GM19452 (cell line): ENCODE measurements at regions not wholly inside any gene's neighbourhood (a gene's known extent, or its start where the extent isn't known, plus 50 kb on each side); places are given as distances from the start of the nearest gene placed in this dataset.

ENCODE experiments used
- ATAC-seq: cut with Tn5 transposase; IDR thresholded peaks from one replicate; pipeline ENCODE4 v1.9.1; 2021; ENCODE audit not compliant: unreplicated experiment

- ATAC-seq: no peak
These were observed 253.0 kb downstream of the IRS2 start for GRCh38 chr13:109533350-109533749.

DNA sequence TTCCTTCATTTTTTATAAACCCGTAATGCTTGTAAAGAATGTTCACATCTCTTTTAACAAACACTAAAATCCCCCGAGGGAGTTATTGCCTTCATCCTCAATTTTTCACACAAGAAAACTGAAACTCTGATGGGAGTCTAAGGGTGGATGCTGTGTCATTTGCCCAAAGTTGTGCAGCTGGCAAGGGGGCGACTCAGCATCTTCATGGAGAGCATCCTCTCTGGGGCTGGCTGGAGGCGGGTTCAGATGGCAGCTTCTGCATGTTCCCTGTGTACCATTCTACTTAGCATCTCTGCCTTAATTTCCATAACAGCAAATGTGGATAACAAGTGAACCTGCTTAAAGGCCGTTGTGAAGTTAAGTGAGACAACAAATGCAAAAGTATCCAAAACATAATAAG lies 256.4 kb downstream of the IRS2 start:
- ATAC-seq: no peak

DNA sequence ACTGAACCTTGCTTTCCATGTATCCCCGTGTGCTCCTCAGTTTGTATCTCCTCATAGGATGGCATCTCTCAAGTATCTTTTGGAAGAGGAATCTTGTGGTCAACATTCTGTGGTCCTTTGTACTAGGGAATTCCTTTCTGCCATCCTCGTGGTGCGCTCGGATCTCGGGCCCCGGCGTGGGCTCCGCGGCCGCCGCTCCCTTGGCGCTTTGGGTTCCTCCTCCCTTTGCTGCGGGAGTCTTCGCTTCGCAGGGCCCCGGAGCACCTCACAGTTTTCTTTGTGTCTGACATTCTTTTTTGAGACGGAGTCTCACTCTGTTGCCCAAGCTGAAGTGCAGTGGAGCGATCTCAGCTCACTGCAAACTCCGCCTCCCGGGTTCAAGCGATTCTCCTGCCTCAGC lies 264.7 kb downstream of the IRS2 start:
- ATAC-seq: no peak

- no peak for ATAC-seq
These were observed 268.9 kb downstream of the IRS2 start for GRCh38 chr13:109517517-109517916.

DNA sequence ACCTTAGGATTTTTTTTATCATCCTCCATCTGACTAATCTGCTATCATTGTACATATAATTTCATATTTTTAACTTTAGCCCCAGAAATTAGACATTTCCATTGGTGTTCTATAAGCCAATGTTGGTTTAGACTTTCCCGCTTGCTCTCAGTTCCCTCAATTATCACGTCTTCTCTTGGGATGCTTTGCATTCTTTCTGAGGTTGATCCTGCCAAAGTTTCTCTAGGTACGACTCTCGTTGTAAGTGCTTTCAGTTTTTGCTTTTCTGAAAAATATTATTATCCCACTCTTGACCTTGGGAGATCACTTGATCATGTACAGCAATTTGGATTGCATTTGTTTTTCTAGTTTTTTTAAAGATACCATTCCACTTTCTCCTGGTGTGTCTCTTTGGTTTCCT lies 270.2 kb downstream of the IRS2 start:
- ATAC-seq: no peak

GRCh38 chr13:109510013-109510412 lies 276.4 kb downstream of the IRS2 start:
- no peak for ATAC-seq

DNA sequence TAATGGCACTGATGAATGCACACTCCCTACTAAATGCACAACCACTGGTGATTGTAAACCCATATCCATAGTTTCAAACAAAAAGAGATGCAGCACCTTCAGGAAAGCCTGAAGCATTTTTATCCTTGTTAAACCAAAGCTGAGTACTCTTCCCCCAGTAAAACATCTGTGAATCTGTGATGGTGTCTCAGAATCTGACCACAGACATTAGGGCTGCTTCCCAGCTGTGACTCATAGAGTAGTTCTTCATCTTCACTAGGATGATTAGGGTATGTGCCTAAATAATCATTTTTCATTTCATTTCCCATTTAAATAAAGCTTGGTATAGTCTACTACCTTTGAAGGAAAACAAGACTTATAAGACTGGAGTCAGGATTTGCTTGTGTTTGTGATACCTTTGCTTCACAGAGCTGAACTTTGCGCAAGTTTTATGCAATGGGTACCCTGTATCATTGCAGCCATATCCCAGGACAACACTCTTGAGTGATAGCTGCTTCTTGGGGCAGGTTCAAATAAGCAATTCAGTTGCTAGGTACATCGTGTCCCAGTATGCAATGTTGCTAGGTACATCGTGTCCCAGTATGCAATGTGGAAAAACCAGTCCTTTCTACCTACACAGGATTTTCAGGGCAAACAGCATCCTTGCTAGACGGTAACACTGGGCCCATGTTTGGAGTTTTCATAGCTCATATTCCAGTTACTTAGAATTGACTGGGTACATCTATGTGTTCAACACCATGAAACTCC lies 277.1 kb downstream of the IRS2 start:
- no peak for ATAC-seq

- ATAC-seq: no peak
These were observed 286.1 kb downstream of the IRS2 start for GRCh38 chr13:109500146-109500773.

- no peak for ATAC-seq
These were observed 288.5 kb downstream of the IRS2 start for GRCh38 chr13:109497917-109498316.

DNA sequence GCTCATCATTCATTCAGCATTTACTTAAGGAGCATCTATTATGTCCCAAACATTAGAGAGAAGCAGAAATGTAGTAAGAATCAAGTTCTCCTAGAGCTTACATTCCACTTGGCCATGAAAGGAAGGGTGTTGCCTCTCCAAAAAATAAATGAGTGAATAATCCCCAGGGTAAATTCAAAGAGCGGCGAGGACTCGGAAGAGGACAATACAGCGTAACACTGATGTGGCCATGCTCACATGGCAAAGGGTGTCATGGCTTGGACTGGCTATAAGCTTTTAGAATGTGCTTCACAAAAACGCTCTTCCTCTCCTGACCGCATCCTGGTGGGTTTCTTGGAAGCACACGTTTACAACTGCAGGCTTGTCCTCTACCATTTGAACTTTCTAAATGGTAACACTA lies 290.2 kb downstream of the IRS2 start:
- no peak for ATAC-seq

DNA sequence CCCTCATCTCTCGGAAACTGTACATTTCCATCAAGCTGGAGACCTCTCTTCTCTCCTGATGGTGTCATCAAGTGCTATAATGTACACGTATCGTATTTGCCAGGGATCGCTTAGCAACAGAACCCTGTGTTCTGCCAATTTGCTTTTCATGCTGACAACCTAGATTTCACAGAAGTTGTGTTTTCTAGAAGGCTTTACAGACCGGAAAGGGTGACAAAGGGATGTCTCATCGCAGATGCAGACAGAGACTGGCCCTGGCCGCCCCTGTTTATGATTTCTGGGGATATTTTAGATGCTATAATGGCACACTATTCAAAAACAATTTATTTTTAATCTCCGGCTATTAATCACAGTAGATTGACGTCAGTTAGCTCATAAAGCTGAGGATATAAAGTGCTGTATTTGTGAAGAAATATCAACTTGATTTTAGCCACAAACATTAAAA lies 291.4 kb downstream of the IRS2 start:
- no peak for ATAC-seq

- no peak for ATAC-seq
These were observed 301.1 kb downstream of the IRS2 start for GRCh38 chr13:109485136-109485794.

DNA sequence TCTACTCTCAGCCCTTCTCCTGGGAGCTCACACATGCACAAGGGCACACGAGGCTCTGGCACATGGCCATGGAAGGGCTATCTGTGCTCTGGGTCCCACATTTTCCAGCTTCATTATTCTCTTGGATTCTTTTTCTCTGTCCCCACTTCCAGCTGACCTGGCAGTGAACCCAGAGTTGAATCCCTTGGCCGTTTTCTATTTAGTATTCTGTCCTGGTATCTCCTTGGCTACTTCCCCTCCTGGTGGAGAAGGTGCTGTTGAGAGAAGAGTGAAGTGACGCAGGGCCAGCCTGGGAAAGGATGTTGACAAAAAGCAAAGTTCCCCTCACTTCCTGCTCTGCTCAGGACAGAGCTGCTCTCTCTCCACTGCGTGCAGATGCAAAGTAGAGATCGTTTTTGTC lies 303.1 kb downstream of the IRS2 start:
- ATAC-seq: no peak

DNA sequence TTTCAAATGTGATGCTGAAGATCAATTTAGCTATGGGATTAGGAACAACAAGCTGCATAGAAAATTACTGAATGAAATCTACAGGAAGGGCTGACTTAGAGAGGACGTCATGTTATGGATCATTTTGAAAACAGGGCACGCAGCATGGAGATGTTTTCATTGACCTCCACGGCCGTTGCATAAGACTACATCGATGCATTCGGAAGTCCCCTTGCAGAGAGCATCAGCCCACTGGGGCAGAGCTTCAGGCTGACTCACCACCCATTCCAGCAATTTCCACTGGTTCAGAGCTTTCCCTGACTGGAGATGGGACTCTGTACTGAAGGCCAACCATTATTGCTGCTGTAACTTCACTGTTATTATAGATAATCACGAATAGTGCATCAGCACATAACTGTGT lies 305.3 kb downstream of the IRS2 start:
- no peak for ATAC-seq

DNA sequence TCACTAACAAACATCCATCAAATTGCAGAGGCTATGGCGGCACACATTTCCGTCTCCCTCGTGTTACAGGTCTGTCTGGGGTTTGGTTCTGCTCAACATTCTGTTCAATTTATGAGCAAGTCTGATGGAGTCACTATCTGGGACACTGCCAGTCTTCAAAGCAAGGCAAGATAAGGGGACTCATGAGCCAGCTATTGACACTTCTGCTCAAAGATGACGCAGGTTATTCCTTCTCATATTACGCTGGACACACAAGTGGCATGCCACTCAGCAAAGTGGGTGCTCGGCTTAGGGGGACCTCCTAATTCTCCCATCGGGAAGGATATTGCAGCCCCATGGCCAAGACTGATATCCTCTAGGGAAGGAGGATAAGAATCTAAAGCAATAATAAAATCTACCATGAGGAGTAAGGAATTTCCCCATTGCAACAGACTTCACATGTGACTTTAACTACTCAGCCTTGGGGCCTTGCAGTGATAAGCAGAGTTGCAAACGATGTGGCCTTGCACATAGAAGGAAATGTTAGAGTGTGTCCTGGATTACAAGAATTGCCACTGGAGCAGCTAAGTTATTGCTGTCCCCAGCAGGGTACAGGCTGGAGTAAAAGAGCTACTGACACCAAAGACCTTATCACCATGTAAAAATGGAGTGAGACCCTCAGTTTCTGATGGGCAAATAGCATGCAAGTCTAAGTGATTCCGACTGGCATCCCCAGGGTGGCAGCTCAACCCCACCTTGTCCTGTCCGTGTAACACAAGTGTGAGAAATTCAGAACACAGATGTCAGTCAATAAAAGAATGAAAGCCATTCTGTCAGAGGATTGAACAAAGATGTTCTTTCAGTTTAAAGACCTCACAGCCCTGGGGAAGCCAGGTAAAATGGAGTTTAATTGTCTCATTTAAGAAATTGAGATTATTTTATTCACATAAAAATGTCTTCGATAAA lies 306.1 kb downstream of the IRS2 start:
- no peak for ATAC-seq

- no peak for ATAC-seq
These were observed 306.8 kb downstream of the IRS2 start for GRCh38 chr13:109479534-109479933.

GRCh38 chr13:109476001-109476400 lies 310.4 kb downstream of the IRS2 start:
- ATAC-seq: no peak

DNA sequence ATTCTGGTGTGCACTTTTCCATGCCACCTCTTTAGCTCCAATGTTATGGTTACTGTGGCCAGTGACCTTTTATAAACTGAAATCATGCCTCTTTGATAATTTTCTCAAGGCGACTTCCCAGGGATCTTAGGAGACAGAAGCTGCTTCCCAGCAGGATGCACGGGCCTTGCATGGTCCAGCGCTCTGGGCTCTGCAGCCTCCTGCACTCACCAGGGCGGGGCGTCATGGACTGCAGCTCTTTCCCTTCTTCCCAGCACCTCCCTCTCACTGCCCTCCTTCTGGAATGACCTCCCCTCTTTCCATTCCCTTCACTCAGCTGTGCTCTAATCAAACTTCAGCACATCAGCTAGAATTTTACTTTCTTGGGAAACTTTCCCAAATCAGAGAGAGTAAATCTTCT lies 318.3 kb downstream of the IRS2 start:
- ATAC-seq: no peak

GRCh38 chr13:109465148-109465547 lies 321.2 kb downstream of the IRS2 start:
- no peak for ATAC-seq

GRCh38 chr13:109454167-109454917 lies 332.0 kb downstream of the IRS2 start:
- no peak for ATAC-seq
